PC-3 (cell line): ENCODE measurements at regions not wholly inside any gene's neighbourhood (a gene's known extent, or its start where the extent isn't known, plus 50 kb on each side); places are given as distances from the start of the nearest gene placed in this dataset.

Experiments used
- EZH2 ChIP-seq: fragments of 300-600 bp; sonication (generic); IDR thresholded peaks from one replicate; pipeline ENCODE4 v1.6.1; 2017; ENCODE audit warnings: antibody characterized with exemption, mild to moderate bottlenecking, low read length; ENCODE audit not compliant: unreplicated experiment
- EZH2phosphoT487 ChIP-seq: fragments of 300-600 bp; sonication (generic); IDR thresholded peaks from 2 replicates; pipeline ENCODE4 v1.6.1; 2018; ENCODE audit warnings: mild to moderate bottlenecking, antibody characterized with exemption, low read length, borderline replicate concordance
- TF ChIP-seq, protein P1 (sequence below): fragments of 300-600 bp; sonication (generic); conservative IDR thresholded peaks from 2 replicates; pipeline ENCODE4 v1.5.1; 2017; ENCODE audit warnings: antibody characterized with exemption, low read depth, mild to moderate bottlenecking, low read length

DNA sequence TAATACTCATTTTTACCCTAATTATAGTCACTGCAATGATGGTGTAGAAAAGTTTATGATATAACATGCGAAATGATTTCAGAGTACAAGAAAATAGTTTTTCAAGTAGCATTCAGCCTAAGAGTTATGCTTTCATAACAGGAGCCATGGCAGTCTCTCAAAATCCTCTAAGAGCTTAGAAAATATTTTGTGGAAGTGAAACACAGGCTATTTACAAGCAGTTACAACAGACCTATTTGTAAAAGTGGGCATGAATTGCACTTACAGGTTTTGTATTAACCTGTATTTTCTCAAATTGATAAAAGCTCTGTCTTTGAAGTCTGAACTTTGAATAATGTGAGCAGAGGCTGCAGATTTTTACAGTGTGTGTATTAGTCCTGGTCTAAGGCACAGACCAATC lies 523.3 kb downstream of the LRRC70 start:
- TF ChIP-seq, protein P1, sequence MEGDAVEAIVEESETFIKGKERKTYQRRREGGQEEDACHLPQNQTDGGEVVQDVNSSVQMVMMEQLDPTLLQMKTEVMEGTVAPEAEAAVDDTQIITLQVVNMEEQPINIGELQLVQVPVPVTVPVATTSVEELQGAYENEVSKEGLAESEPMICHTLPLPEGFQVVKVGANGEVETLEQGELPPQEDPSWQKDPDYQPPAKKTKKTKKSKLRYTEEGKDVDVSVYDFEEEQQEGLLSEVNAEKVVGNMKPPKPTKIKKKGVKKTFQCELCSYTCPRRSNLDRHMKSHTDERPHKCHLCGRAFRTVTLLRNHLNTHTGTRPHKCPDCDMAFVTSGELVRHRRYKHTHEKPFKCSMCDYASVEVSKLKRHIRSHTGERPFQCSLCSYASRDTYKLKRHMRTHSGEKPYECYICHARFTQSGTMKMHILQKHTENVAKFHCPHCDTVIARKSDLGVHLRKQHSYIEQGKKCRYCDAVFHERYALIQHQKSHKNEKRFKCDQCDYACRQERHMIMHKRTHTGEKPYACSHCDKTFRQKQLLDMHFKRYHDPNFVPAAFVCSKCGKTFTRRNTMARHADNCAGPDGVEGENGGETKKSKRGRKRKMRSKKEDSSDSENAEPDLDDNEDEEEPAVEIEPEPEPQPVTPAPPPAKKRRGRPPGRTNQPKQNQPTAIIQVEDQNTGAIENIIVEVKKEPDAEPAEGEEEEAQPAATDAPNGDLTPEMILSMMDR: no peak
- TF ChIP-seq EZH2: no peak
- TF ChIP-seq EZH2phosphoT487: no peak
